Stimulated activated CD8-positive, alpha-beta memory T cell treated with anti-CD3 and anti-CD28 coated beads, Interleukin-15, amount 100 ng/mL, for 24 hours (primary cell): ENCODE measurements at regions not wholly inside any gene's neighbourhood (a gene's known extent, or its start where the extent isn't known, plus 50 kb on each side); places are given as distances from the start of the nearest gene placed in this dataset.
"Not testable (repeated sequence)": the region's sequence is repeated elsewhere in the genome, so short reads cannot be mapped to it uniquely, and the experiment has no call there.

ENCODE experiments used
- DNase-seq: peaks from one replicate; pipeline ENCODE4 v3.0.0-alpha.2; 2020; ENCODE audit warnings: low read depth

DNA sequence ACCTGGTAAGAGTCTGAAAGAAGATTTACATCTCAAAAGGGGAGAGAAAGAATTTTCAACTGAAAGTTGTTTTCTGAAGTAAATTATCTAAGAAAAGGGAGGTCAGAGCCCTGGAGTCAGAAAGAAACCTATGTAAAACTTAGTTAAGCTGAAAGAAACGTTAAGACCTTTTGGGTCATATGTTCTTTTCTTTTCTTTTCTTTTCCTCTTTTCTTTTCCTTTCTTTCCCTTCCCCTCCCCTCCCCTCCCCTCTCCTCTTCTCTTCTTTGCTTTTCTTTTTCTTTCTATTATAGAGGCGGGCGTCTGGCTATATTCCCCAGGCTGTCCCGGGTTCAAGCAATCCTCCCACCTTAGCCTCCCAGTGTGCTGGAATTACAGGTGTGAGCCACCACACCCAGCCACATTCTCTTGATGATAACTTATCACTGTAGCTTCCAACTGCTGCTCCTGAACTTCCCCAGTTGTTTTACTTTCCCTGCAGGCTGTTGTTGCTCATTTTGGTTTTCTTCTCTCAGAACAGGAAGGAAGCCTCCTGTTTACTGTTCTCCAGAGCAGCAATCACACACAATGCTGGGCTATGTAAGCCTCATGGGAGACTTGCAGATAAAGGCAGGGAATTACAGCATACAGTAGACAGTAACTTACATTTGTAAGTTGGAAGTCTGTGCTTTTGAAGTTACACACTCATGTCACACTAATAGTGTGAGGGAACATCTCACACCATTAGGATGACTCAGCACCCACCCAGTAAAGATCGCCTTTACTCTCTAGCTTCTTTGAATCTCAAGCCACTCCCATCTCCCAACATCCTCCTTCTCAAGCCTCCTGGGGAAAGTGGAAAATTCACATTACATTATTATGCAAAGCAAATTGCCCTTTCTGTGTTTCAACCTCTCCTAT, 2216.6 kb upstream of the WWC1 start:
- no peak for DNase-seq

DNA sequence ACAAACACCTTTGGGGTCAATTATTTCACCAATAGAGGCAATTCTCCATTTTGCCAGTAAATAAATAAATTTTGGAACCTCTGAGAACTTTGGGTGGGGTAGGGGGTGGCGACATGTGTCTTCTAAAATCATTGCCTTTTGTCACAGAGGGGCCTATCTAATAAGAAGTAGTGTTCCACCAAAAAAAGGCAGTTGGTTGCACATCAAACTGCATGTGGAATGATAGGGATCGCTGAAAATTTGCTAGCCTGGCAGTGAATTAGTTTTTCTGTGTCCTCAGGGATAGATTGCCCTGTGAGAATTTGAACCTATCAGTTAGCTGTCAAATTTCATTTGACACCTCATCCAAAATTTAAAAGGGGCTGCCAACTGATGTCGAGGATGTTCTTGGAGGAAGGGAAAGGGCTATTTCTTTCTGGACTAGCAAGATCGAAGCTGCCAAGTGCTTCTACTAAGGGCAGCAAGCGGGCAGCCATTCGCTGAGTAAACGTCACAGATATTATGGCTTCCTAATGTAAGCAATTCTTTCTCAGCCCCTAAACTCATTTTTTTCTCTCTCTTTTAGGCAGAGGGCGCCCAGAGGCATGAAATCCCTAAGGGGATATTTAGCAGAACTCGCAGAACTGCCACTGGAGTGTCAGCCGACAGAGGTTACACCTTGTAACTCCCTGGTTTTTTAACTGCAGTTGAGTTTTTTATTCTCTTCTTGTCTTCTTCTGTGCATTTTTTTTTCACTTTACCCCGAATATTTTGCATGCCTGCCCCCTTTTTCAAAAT, 2208.1 kb upstream of the WWC1 start:
- DNase-seq, result no peak

DNA sequence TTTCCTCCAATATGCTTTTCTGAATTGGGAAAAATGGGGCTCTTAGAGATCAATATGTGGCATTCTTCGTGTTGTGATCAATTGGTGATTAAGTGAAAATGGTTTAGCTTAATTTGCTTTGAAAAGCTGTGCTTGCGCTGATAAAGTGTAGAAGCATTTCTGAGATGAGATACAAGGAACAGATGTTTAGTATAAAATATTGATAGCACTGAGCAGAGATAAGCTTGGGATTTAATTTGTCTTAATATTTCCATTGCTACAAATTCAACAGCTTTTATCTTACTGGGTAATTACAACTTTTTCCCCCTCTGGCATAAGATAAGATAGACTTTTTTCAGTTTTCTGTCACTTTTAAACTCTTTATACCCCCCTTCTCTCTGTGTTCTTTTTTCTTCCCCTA, 2204.9 kb upstream of the WWC1 start:
- DNase-seq, result no peak

- no peak for DNase-seq
Measured at GRCh38 chr5:166088389-166089039, 2202.9 kb upstream of the WWC1 start.

GRCh38 chr5:166091931-166092330, 2199.5 kb upstream of the WWC1 start:
- no peak for DNase-seq

- DNase-seq, result no peak
Measured at GRCh38 chr5:166093312-166093711, 2198.1 kb upstream of the WWC1 start.

DNA sequence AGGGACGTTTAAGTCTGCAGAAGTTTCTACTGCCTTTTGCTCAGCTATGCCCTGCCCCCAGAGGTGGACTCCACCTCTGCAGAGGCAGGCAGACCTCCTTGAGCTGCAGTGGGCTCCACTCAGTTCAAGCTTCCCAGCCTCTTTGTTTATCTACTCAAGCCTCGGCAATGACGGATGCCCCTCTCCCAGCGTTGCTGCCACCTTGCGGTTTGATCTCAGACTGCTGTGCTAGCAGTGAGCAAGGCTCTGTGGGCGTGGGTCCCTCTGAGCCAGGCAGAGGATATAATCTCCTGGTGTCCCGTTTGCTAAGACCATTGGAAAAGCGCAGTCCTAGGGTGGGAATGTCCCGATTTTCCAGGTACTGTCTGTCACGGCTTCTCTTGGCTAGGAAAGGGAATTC, 2188.5 kb upstream of the WWC1 start:
- DNase-seq, result no peak

DNA sequence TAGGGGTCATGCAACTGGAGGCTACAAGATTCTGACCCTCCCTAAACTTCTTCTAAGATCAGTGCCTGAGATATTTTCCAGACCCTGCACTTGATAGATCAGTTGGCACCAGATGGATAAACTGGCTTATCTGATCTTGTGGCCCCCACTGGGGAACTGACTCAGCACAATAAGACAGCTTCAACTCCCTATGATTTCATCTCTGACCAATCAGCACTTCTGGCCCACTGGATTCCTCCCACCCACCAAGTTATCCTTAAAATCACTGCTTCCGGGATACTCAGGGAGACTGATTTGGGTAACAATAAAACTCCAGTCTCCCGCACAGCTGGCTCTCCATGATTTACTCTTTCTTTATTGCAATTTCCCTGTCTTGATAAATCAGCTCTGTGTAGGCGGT, 2180.4 kb upstream of the WWC1 start:
- no peak for DNase-seq

DNA sequence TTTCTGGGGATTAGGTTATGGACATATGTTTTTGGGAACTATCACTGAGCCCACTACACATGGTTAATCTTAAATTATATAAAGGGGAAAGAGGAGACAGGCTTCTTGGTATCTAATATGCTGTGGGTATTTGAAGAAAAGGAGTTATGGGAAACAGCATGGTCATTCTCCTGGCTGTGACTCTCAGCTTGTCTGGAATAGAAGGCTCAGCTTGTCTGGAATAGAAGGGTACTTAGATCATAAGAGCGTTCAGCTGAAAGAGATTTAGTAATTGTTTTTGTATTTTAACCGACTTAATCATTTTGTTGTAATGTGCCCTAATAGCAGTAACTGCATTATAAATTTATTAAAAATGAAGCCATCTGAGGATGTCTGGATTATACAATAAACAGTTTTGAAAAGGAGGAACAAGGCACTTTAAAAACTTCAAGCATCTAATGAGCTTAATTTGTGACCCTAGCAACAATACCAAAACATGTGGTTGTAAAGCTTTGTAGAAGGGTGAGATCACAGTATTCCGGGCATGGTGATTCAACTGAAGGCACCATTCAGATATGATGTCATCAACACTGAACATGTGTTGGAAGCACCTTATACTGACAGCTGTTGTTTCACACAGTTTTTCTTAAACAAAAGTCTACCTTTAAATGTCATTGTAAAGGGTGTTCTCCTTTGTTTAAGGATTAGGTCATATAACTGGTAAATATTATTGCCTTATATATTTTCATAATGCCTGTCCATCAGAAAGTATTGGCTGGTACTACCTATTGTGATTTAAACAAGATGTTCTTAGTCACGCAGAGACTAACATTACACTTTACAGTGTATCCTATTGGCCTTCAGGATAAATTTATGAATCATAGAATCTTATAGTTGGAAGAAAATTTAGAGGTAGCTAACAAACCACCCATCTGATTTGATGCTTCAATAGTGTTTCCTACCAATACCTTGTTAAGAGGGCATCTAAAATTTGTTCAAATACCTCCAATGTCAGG, 2174.1 kb upstream of the WWC1 start:
- no peak for DNase-seq

GRCh38 chr5:166119506-166119905, 2171.9 kb upstream of the WWC1 start:
- no peak for DNase-seq

- DNase-seq, result no peak
Measured at GRCh38 chr5:166123717-166124116, 2167.7 kb upstream of the WWC1 start.

GRCh38 chr5:166127766-166128570, 2163.5 kb upstream of the WWC1 start:
- no peak for DNase-seq

DNA sequence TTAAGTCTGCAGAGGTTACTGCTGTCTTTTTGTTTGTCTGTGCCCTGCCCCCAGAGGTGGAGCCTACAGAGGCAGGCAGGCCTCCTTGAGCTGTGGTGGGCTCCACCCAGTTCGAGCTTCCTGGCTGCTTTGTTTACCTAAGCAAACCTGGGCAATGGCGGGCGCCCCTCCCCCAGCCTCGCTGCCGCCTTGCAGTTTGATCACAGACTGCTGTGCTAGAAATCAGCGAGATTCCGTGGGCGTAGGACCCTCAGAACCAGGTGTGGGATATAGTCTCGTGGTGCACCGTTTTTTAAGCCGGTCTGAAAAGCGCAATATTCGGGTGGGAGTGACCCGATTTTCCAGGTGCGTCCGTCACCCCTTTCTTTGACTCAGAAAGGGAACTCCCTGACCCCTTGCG, 2146.3 kb upstream of the WWC1 start:
- DNase-seq, result not testable (repeated sequence)

DNA sequence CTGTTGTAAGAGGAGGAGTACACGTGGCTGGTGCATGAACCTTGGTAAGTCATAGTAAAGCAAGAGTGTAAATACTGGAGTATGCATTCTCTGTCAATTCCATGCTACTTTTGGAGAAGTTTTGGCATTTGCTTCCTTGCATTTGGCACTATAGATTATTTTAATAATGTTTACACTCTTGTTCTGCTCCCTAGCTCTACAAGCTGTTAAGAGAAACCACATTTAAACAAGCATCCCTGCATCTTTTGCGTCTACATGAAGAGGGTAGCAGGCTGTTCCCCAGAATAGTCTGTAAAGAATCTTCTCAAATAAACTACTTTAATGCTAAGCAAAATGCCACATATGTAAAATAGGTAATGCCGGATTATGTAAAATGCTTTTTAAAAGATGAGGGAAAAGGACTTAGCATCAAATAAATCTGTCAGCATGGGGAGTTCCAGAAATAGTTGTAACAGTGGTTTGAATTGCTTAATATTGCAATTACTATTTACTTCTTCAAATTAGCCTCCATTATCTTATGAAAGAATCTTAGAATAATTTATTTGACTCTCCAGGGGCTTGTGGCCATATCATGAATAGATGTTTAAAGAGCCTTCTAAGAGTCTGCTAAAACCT, 2127.3 kb upstream of the WWC1 start:
- no peak for DNase-seq

GRCh38 chr5:166165596-166165995, 2125.8 kb upstream of the WWC1 start:
- no peak for DNase-seq

GRCh38 chr5:166166071-166166470, 2125.4 kb upstream of the WWC1 start:
- DNase-seq, result no peak

DNA sequence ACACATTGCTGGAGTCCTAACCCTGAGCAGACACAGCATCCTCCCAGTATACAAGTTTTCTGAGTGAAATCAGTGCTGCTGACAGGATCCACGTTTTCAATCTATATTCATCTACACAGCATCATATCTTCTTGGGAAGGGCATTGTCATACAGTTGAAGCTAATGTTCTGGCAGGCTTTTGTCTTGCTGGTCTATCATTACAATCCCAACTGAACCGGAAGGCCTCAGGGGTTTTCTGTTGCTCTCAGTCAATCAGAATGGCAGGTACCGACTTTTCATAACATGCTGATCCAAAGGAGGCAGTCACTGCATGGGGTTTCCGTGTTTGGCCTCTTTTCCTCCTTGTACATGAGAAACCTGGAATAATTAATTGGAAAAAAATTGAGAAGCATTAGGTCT, 2118.8 kb upstream of the WWC1 start:
- no peak for DNase-seq

DNA sequence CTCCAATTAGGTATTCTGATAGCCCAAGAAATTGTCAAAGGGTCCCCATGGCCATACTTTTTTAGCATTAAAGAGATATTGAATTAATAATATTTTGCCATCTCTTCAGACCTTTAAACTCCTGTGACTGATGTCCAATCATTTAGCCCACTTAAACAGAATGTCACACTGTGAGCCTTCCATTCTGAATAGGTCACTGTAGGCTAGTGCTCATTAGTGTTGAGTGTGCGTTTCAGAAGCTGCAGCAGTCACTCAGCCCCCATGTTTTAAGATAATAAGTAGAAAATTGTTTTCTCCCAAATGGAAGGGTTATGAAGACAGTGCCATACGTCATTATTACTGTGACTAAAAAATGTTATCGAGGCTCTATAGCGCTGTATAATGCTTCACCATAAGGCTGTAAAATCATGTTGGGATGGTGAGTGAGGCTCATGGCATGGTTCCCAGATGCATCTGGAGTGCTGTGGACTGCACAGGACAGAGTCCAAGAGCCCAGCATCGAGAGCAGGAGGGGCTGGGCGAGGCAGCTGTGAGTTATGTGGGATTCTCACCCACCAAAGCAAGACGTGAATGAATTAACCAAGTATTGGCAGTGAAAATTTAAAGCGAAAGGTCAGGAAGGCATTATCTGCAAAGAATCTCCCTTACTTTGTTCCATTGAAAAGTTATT, 2112.9 kb upstream of the WWC1 start:
- no peak for DNase-seq

DNA sequence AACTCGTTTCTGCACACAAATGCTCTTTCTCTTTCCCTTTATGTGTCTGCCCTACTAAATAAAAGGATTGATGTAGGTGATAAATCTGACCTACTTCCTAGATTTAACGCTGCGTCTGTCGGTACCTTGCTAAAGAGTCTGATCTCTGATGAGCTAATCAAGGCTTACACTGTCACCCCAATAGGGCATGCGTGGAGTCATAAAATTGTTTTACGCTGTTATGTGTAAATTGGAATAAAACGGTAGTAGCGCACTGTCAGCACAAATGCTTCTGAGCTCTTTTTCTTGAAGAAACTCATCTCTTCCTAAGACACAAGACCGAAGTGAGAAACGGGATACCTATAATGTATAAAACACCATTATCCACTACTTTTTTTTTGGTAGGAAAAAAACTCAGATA, 2106.3 kb upstream of the WWC1 start:
- no peak for DNase-seq
